UCSD-AML1 (cell line): ENCODE measurements at regions not wholly inside any gene's neighbourhood (a gene's known extent, or its start where the extent isn't known, plus 50 kb on each side); places are given as distances from the start of the nearest gene placed in this dataset.
"Not testable (repeated sequence)": the region's sequence is repeated elsewhere in the genome, so short reads cannot be mapped to it uniquely, and the experiment has no call there.

Experiments used
- DNase-seq: peaks from one replicate; lab custom pipeline; 2025; ENCODE audit not compliant: unreplicated experiment; lab: John Stamatoyannopoulos, UW

GRCh38 chr5:163115011-163115410, 322.4 kb upstream of the CCNG1 start:
- no peak for DNase-seq

DNA sequence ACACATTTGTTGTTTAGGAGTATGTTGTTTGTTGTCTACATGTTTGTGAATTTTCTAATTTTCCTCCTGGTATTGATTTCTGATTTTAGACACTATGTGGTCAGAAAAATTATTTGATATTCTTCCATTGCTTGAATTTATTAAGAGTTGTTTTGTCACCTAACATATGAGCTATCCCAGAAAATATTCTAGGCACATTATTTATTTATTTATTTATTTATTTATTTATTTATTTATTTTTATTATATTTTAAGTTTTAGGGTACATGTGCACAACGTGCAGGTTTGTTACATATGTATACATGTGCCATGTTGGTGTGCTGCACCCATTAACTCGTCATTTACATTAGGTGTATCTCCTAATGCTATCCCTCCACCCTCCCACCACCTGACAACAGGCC, 320.8 kb upstream of the CCNG1 start:
- DNase-seq = not testable (repeated sequence)

DNA sequence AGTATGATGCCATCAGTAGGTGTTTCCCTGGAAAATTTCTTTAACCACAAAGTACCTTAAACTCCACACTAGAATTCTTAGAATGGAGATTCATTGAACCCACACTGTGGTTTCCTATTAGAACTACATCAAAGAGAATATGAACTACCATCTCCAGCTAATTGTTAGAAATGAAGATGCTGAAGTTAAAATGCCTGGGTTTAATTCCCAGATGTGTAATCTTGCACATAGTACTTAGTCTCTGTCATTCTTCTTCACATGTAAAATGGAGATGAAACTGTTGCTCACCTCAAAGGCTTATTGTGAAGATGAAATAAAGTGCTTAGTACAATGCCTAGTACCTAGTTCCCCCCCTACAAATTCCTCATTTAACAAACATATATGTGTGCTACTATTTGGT, 303.3 kb upstream of the CCNG1 start:
- no peak for DNase-seq

- no peak for DNase-seq
Observed at GRCh38 chr5:163135849-163136248, 301.5 kb upstream of the CCNG1 start.

DNA sequence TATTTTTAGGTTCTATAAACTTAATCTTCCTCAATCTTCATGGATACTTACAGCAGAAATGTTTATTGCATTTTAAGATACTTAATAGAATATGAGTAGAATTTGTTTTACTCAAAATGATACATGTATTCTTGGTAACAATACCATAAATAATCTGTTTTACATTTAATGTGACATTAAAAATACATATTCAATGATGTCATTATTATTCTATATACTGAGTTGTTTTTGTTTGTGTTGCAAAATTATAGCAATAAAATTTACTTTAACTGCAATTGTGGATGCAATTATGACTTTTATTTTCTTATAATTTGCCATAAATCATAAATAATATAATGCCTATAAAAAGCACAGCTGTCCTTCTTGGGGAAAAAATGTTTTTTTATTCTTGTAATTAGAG, 275.9 kb upstream of the CCNG1 start:
- no peak for DNase-seq

GRCh38 chr5:163162645-163163044, 274.8 kb upstream of the CCNG1 start:
- no peak for DNase-seq

DNA sequence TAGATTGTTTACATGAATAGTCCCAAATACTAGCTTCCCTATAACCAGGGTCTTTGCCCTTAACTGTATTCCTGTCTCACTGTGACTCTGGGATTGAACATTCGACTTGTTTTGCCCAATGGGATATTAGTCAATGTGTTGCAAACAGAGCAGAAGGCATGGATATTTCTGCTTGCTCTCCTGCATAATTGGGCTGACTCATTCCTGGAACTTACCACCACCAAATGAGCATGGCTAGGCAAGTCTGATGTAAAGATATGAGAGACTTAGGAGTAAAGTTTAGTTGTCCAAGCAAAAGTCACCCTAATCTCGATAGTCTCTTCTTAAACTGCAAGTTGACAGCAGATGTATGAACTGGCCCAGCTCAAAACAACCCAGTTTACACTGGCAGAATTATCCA, 273.5 kb upstream of the CCNG1 start:
- DNase-seq = no peak

DNA sequence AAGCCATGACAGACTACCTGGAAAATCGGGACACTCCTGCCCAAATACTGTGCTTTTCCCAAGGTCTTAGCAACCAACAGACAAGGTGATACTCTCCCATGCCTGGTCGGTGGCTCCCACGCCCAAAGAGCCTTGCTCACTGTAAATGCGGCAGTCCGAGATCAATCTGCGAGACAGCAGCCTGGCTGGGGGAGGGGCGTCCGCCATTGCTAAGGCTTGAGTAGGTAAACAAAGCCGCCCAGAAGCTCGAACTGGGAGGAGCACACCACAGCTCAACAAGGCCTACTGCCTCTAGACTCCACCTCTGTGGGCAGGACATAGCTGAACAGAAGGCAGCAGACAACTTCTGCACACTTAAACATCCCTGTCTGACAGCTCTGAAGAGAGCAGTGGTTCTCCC, 272.1 kb upstream of the CCNG1 start:
- no peak for DNase-seq

DNA sequence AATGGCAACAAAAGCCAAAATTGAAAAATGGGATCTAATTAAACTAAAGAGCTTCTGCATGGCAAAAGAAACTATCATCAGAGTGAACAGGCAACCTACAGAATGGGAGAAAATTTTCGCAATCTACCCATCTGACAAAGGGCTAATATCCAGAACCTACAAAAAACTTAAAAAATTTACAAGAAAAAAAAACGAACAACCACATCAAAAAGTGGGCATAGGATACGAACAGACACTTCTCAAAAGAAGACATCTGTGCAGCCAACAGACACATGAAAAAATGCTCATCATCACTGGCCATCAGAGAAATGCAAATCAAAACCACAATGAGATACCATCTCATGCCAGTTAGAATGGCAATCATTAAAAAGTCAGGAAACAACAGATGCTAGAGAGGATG, 267.2 kb upstream of the CCNG1 start:
- not testable (repeated sequence) for DNase-seq

GRCh38 chr5:163172540-163173338, 264.7 kb upstream of the CCNG1 start:
- no peak for DNase-seq

GRCh38 chr5:163177971-163178370, 259.4 kb upstream of the CCNG1 start:
- DNase-seq = no peak

DNA sequence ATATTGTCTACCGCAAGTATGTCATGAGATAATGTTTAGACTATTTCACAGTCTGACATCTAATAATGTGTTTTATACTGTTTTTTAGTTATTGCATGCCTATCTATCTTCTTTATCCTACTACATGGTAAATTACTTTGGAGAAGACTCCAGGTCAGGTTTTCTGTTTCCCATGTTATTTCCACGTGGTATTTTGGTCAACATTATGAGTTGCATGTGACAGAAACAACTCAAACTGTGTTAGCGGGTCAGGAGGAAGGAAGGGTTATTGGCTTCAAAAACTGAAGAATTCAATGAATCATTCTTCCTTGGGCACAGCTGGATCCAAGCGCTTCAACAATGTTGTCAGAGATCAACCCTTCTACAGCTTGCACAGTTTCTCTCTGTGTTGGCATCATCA, 252.1 kb upstream of the CCNG1 start:
- no peak for DNase-seq

- no peak for DNase-seq
Observed at GRCh38 chr5:163189023-163189553, 248.3 kb upstream of the CCNG1 start.

DNA sequence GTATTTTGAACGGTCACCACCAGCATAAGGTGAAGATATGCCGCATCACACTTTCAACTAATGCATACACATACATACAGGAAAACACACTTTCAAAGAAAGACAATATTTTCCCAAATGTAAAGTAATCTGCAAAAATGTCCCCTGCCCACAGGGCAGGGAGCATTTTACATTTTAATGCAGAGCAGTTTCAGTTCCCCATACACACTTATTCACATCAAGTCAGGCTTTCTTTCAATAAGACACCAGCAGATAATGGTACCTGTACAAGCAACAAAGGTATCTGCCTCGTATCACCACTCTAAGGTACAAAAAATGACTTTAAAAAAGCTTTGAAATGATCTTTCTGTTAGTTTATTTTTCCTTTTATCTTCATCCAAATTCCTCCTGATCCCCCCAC, 247.1 kb upstream of the CCNG1 start:
- DNase-seq = no peak

DNA sequence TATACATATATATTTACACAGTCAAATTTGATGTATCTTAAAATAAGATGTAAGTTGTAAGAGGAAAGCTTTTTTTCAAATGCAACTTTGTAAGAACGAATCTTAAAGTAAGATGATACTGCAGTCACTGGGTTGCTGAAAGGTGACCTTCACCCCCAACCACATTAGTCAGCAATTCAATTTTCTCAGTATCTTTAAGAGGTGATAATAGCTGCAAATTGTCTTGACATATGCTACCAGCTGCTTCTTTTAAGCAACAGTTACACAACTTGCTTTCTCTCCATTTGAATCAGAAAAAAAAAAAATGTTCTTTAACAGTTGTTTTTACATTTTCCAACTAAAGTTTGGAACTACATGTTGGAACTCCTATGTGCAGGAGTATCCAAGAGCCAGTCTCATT, 246.6 kb upstream of the CCNG1 start:
- DNase-seq = no peak

GRCh38 chr5:163193886-163194285, 243.5 kb upstream of the CCNG1 start:
- no peak for DNase-seq

GRCh38 chr5:163205645-163206044, 231.8 kb upstream of the CCNG1 start:
- DNase-seq = no peak

DNA sequence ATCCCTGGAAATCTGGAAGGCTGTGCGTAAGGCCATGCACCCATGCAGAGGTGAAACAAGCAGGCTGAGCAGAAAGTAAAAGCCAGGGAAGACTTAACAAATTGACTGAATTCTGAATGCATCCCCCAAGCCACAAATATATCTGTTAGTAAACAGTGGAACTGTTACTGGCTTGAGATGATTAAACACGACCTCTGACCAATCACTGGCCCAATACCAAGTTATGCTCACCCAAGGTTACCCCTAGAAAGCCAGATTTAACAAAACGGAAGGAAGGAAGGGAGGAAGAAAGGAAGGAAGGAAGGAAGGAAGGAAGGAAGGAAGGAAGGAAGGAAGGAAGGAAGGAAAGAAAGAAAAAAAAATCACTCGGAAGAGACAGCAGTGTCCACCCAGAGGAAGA, 215.8 kb upstream of the CCNG1 start:
- no peak for DNase-seq

DNA sequence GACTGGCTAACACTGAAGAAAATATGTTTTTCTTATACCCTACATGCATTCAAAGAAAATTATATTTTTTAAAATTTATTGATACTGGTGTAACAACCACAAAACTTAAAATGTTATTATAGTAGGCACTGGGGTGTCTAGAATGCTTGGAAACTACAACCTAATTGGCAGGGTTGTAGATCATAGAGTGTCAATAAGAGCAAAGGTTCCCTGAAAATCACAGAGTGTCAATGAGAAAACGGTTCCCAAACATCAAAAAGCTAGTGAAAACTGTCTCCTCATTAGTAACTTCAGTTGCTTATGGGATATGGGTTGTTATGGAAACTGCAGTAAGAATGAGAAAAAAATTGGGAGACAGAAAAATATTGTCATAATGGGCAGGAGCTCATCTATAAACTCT, 214.4 kb upstream of the CCNG1 start:
- DNase-seq = no peak

- DNase-seq = no peak
Observed at GRCh38 chr5:163244445-163244987, 192.9 kb upstream of the CCNG1 start.

GRCh38 chr5:163245584-163245983, 191.8 kb upstream of the CCNG1 start:
- no peak for DNase-seq

DNA sequence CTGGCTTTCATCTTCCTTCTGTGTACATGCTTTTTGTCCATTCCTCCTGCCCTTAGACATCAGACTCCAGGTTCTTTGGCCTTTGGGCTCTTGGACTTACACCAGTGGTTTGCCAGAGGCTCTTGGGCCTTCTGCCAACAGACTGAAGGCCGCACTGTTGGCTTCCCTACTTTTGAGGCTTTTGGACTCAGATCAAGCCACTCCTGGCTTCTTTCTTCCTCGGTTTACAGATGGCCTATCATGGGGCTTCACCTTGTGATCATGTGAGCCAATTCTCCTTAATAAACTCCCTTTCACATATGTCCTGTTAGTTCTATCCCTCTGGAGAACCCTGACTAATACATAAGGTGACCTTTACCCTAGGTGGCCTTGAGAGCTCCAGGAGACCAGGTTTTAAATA, 189.1 kb upstream of the CCNG1 start:
- DNase-seq = no peak

DNA sequence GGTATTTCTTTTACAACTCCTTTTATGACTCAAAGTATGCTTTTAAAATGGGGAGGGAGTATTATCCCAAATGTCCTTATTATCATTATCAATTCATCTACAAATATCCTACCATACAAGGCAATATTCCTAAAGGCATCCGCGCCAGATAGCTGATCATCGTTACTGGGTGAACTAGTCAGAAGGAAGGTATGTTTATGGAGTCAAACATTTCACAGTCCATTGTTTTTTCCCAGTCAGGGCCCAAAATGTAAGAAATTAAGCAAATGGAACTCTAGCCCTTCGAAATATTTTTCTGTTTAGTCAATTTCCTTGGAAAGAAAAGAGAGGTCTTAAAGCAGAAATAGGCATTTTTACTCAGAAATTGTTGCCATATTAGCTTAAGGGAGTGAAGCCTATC, 188.5 kb upstream of the CCNG1 start:
- no peak for DNase-seq
